NK-92 (cell line): ENCODE measurements at regions not wholly inside any gene's neighbourhood (a gene's known extent, or its start where the extent isn't known, plus 50 kb on each side); places are given as distances from the start of the nearest gene placed in this dataset.

ENCODE experiments used
- DNase-seq: peaks from one replicate; lab custom pipeline; 2025; ENCODE audit not compliant: unreplicated experiment; lab: John Stamatoyannopoulos, UW

DNA sequence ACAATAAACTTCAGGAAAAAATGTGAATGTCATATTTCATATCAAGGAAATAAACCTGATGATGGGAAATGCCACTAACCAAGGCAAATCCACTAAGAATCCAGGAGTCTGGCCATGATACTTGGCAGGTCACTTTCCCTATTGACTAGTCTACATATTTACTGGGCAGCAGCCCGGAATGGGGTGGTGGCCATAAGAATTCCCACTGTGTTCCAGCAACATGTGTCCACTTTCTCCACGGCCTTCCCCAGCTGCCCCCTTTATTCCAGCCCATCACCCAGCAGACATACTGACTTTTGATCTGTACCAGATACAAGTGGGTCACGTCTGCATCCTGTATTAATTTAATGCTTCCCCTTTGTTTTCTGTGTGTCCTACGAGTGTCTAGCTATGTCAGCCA, 234.5 kb upstream of the PRDM1 start:
- no peak for DNase-seq

DNA sequence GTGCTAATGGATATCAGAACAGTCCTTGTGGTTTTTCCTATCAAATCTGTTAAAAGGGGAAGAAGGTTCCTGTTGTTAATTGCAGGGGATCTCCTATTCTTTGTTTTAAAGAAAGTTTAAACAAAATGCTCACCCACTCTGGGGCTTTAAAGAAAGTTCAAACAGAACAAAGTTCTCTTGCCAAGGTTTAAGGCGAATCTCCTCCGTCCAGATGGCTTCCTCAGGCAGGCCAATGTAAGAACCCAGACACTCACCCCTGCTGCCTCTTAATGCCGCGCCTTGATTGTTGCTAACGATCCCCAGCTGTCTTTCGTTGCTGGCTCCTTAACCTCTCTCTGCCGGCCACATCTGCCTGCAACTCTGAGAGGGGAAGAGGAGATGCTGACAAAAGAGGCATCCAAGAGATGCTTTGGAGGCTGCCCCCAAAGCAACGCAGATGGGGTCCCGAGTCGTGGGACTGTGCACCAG, 235.0 kb upstream of the PRDM1 start:
- DNase-seq: no peak

- no peak for DNase-seq
These were observed 235.6 kb upstream of the PRDM1 start for GRCh38 chr6:105850261-105851112.

- DNase-seq: no peak
These were observed 236.4 kb upstream of the PRDM1 start for GRCh38 chr6:105849746-105850145.

DNA sequence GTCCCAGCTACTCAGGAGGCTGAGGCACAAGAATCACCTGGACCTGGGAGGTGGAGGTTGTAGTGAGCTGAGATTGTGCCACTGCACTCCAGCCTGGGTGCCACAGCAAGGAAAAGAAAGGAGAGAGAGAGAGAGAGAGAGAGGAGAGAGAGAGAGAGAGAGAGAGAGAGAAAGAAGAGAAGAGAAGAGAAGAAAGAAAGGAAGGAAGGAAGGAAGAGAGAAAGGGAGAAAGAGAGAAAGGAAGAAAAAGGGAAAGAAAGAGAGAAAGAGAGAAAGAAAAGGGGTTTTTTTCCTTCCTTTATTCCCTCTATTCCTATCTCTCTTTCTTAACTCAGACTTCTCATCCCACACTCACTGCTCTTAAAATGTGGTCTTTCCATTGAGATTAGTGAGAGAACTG, 238.7 kb upstream of the PRDM1 start:
- no peak for DNase-seq

GRCh38 chr6:105844275-105844883, 241.8 kb upstream of the PRDM1 start:
- DNase-seq: no peak

GRCh38 chr6:105839266-105839665, 246.9 kb upstream of the PRDM1 start:
- no peak for DNase-seq

GRCh38 chr6:105838171-105838570, 248.0 kb upstream of the PRDM1 start:
- no peak for DNase-seq

- DNase-seq: no peak
These were observed 249.2 kb upstream of the PRDM1 start for GRCh38 chr6:105836889-105837288.

GRCh38 chr6:105836379-105836778, 249.8 kb upstream of the PRDM1 start:
- DNase-seq: no peak

- DNase-seq: no peak
These were observed 250.8 kb upstream of the PRDM1 start for GRCh38 chr6:105835373-105835772.

DNA sequence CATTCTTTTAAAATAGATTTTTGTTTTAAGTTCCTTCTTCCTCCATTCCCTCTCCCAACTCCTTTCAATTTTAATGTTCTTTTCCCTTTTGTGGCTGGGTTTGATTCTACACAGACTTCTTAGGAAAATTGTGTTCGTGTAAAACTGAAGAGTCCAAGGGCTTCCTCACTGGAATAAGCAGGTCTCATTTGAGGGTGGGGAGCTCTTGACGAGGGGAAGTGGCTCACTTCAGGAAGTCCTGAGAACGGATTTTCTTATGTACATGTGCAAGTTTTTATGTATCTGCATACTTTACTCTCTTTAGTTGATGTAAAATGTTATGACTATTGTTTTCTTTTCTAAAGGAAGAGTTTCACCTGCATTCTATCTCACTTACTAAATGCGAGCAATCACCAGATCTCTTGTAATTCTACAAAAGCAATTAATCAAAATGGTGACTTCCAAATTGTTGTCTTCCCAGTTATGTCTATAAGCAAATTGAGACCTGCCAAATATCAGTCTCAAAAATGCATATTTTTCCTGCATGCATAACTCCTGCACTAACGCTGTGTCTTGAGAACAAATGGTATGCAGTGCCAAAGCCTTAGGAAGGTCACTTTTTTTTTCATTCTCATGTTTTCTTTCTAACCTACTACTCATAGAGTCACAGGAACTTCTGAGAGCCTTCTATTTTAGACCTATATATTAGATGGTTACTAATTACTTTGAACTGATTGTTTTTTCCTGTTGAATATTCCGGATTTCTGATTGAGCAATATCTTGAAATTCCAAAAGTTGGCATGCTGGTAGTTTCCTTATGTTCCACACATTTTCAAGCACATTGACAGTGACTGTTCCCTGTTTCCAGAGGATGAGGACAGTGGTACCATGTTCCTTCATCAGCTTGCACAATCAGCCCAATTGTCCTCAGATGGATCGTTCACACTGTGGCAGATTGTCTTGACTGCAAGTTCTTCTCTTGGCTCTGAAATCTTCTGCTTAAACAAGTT, 251.9 kb upstream of the PRDM1 start:
- DNase-seq: no peak

GRCh38 chr6:105832313-105832761, 253.8 kb upstream of the PRDM1 start:
- DNase-seq: no peak

GRCh38 chr6:105831311-105832097, 254.6 kb upstream of the PRDM1 start:
- DNase-seq: no peak

DNA sequence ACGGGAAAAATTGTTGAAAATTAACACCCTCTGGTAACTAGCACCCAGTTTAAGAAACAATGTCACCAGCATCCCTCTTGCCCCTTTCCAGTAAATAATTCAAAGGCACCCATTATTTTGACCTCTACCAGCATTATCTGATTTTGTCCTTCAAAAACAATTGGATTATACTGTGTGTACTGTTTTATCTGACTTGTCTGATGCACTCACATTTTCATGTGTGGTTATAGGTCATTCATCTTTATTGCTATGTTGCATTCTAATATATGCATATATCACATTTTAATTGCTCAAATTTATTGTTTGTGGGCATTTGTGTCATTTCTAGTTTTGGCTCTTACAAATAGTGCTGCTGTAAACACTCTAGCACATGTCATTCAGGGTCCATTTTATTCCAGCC, 260.9 kb upstream of the PRDM1 start:
- DNase-seq: no peak

DNA sequence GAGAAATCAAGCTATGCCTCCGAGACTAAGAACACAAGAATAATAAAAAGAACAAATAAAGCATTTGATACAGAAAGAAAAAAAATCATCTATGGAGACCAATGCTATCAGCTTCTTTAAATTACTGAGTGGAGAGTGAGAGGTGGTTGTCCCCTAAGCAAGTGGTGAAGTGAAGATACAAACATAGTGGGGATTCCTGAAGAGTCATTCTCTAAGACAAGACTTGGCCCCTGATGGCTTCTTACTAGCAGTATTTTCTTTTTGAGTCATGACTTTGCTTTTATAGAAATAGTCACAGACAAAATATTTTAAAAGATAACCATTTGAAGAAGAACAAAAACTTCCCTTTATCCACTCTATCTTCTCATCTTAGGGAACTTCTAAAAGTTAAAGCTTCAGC, 261.4 kb upstream of the PRDM1 start:
- DNase-seq: no peak

DNA sequence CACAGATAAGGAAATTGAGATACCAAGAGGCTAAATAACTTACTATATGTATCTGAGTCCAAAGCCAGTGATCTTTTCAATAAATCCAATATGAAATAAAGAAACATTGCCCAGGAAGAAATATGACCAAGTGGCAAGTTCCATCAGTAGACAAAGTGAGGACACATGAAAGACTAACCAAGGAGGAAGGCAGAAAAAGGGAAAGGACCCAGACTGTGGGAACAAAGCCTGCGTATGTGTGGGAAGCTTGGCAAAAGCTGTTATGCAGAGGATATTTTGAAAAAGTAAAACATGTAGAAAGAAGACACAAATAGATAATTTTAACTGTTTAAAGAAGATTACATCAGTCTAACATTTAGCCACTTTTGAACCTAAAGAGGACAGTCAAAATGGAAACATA, 264.4 kb upstream of the PRDM1 start:
- DNase-seq: no peak

DNA sequence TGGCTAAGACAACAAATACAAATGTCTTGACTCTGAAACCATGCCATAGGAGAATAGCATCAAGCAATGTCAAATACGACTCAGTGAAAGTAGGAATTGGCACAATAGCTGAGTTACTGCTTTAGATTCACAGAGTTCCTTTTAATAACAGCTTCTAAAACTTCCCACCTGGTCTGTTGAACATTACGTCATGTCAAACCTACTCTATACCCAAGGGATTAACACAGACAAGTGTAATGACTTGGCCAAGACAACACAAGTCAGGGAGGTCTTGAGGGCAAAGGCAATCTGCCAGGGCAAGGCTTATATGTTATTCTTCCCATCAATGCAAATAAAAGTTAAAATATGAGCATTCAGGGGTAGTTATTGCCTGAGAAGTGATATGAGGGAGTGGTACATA, 265.1 kb upstream of the PRDM1 start:
- no peak for DNase-seq

- DNase-seq: no peak
These were observed 266.4 kb upstream of the PRDM1 start for GRCh38 chr6:105819745-105820144.

GRCh38 chr6:105818505-105818904, 267.6 kb upstream of the PRDM1 start:
- DNase-seq: no peak

DNA sequence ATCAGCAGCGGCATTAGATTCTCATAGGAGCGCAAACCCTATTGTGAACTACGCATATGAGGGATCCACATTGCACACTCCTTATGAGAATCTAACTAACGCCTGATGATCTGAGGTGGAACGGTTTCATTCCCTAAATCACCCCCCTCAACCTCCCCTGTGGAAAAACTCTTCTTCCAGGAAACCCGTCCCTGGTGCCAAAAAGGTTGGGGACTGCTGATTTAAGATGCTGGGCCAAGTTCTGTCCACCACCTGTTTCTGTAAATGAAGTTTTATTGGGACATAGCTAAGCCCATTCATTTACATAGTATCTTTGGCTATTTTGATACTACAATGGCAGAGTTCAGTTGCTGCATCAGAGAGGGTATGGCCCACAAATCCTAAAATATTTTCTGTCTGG, 268.2 kb upstream of the PRDM1 start:
- DNase-seq: no peak
